HepG2 (cell line): ENCODE measurements at regions not wholly inside any gene's neighbourhood (a gene's known extent, or its start where the extent isn't known, plus 50 kb on each side); places are given as distances from the start of the nearest gene placed in this dataset.

Experiments used
- ARID5B ChIP-seq: IDR thresholded peaks from 2 replicates; pipeline ENCODE4 v1.4.0; 2020; ENCODE audit warnings: mild to moderate bottlenecking, missing genetic modification reagents
- DZIP1 ChIP-seq: sonication (generic); formaldehyde crosslinking; IDR thresholded peaks from 2 replicates; pipeline ENCODE4 v1.5.0; 2020; ENCODE audit warnings: mild to moderate bottlenecking, missing genetic modification reagents
- KDM5B ChIP-seq: sonication (generic); formaldehyde crosslinking; IDR thresholded peaks from 2 replicates; pipeline ENCODE4 v1.4.0; 2020; ENCODE audit warnings: missing genetic modification reagents, mild to moderate bottlenecking, borderline replicate concordance
- PAXIP1 ChIP-seq: sonication (generic); formaldehyde crosslinking; conservative IDR thresholded peaks from 2 replicates; pipeline ENCODE4 v1.4.0; 2020; ENCODE audit warnings: mild to moderate bottlenecking, missing genetic modification reagents, moderate library complexity
- PLSCR1 ChIP-seq: sonication (generic); formaldehyde crosslinking; IDR thresholded peaks from 2 replicates; pipeline ENCODE4 v1.5.0; 2020; ENCODE audit warnings: missing genetic modification reagents, mild to moderate bottlenecking, borderline replicate concordance
- TRAFD1 ChIP-seq: sonication (generic); formaldehyde crosslinking; IDR thresholded peaks from 2 replicates; pipeline ENCODE4 v1.5.1; 2020; ENCODE audit warnings: missing genetic modification reagents, mild to moderate bottlenecking, borderline replicate concordance
- ZMYM2 ChIP-seq: sonication (generic); formaldehyde crosslinking; IDR thresholded peaks from 2 replicates; pipeline ENCODE4 v1.8.0; 2022; ENCODE audit warnings: mild to moderate bottlenecking, missing genetic modification reagents
- ZNF12 ChIP-seq: sonication (generic); formaldehyde crosslinking; IDR thresholded peaks from 2 replicates; pipeline ENCODE4 v1.5.0; 2020; ENCODE audit warnings: missing genetic modification reagents
- ZNF460 ChIP-seq: sonication (generic); formaldehyde crosslinking; IDR thresholded peaks from 2 replicates; pipeline ENCODE4 v1.5.1; 2020; ENCODE audit warnings: missing genetic modification reagents, mild to moderate bottlenecking, borderline replicate concordance
- ZNF619 ChIP-seq: sonication (generic); formaldehyde crosslinking; IDR thresholded peaks from 2 replicates; pipeline ENCODE4 v1.4.0; 2020; ENCODE audit warnings: mild to moderate bottlenecking, missing genetic modification reagents

- peak; percentile 68; the same call in 1 of the 2 replicates for TF ChIP-seq PAXIP1 (CRISPR knock-in tag)
- TF ChIP-seq ZMYM2 (CRISPR knock-in tag): no peak
- TF ChIP-seq KDM5B (CRISPR knock-in tag): no peak
- TF ChIP-seq PLSCR1 (CRISPR knock-in tag): no peak
- no peak for TF ChIP-seq DZIP1 (CRISPR knock-in tag)
- TF ChIP-seq ZNF12 (CRISPR knock-in tag): no peak
- no peak for TF ChIP-seq ZNF619
- TF ChIP-seq ARID5B (CRISPR knock-in tag): peak; percentile 36; the same call in 1 of the 2 replicates
- TF ChIP-seq TRAFD1 (CRISPR knock-in tag): no peak
- no peak for TF ChIP-seq ZNF460
These were observed 427.1 kb upstream of the ZMIZ1 start (continued) for GRCh38 chr10:78641693-78642092.
